Liver (tissue), 3 donors: ENCODE measurements at regions not wholly inside any gene's neighbourhood (a gene's known extent, or its start where the extent isn't known, plus 50 kb on each side); places are given as distances from the start of the nearest gene placed in this dataset.

Source experiments
- CTCF ChIP-seq: fragments of 150-350 bp; IDR thresholded peaks from 2 replicates; pipeline ENCODE4 v1.5.1; 2017; ENCODE audit warnings: improper control_type of control experiment, low read depth, low read length; ENCODE audit not compliant: missing input control
- JUND ChIP-seq, 2 donors: IDR thresholded peaks; 2 replicates each; pipeline ENCODE4 v1.6.1; 2016; ENCODE audit warnings: antibody characterized with exemption in 2 of 2
- SP1 ChIP-seq: IDR thresholded peaks from 2 replicates; pipeline ENCODE4 v1.6.1; 2018; ENCODE audit warnings: antibody characterized with exemption, mild to moderate bottlenecking
- TAF1 ChIP-seq: conservative IDR thresholded peaks from 2 replicates; pipeline ENCODE4 v1.6.1; 2016; ENCODE audit warnings: antibody characterized with exemption, mild to moderate bottlenecking
- TF ChIP-seq, protein P1 (sequence below): IDR thresholded peaks from 2 replicates; pipeline ENCODE4 v1.6.1; 2016; ENCODE audit warnings: antibody characterized with exemption
- donor health status: healthy.
- donor health status: healthy.

DNA sequence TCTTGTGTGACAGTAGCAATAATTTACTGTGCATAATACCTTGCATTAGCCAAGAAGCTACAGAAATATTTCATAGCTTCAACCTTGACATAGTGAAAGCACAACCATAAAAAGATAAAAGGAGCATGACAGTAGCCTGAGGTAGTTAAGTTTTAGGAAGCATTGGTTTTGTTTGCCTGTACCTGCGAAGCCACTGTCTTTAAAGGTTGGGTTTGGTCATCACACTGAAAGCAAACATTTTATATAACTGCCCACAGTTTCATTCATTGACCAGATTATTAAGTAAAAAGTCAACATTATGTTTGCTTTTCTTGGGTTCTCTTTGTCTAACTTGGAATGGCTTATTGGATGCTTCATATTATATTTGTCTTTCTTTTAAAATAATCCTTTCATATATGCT is 450.1 kb upstream of the IL12A start:
- TF ChIP-seq, protein P1, sequence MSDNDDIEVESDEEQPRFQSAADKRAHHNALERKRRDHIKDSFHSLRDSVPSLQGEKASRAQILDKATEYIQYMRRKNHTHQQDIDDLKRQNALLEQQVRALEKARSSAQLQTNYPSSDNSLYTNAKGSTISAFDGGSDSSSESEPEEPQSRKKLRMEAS, result no peak
- no peak for TF ChIP-seq CTCF
- TF ChIP-seq SP1, result no peak
- no peak for TF ChIP-seq JUND (IDR thresholded peaks at IDR 0.05)
- TF ChIP-seq TAF1, result no peak
